ENCODE measurements at regions not wholly inside any gene's neighbourhood (a gene's known extent, or its start where the extent isn't known, plus 50 kb on each side); places are given as distances from the start of the nearest gene placed in this dataset.

GRCh38 chr20:39812116-39812515, 850.0 kb downstream of the DHX35 start:
- no peak for TF ChIP-seq EZH2 (IDR thresholded peaks at IDR 0.05; ENCODE audit: borderline replicate concordance, low read length)
- TF ChIP-seq, protein P1, sequence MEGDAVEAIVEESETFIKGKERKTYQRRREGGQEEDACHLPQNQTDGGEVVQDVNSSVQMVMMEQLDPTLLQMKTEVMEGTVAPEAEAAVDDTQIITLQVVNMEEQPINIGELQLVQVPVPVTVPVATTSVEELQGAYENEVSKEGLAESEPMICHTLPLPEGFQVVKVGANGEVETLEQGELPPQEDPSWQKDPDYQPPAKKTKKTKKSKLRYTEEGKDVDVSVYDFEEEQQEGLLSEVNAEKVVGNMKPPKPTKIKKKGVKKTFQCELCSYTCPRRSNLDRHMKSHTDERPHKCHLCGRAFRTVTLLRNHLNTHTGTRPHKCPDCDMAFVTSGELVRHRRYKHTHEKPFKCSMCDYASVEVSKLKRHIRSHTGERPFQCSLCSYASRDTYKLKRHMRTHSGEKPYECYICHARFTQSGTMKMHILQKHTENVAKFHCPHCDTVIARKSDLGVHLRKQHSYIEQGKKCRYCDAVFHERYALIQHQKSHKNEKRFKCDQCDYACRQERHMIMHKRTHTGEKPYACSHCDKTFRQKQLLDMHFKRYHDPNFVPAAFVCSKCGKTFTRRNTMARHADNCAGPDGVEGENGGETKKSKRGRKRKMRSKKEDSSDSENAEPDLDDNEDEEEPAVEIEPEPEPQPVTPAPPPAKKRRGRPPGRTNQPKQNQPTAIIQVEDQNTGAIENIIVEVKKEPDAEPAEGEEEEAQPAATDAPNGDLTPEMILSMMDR (IDR thresholded peaks at IDR 0.05; ENCODE audit: low read length) = no peak
